ENCODE measurements at regions not wholly inside any gene's neighbourhood (a gene's known extent, or its start where the extent isn't known, plus 50 kb on each side); places are given as distances from the start of the nearest gene placed in this dataset.

GRCh38 chr3:194798486-194798885 lies 112.8 kb downstream of the FAM43A start:
- TF ChIP-seq GATA2 (IDR thresholded peaks at IDR 0.05; ENCODE audit: low read depth, low read length) (no peak), GATA3 (IDR thresholded peaks at IDR 0.05; ENCODE audit: low read depth, low read length) (no peak)

Measured in SH-SY5Y (cell line).